SK-N-SH treated with all-trans-retinoic acid at 6 μM for 48 hours (cell line): ENCODE measurements at regions not wholly inside any gene's neighbourhood (a gene's known extent, or its start where the extent isn't known, plus 50 kb on each side); places are given as distances from the start of the nearest gene placed in this dataset.

ENCODE experiments used
- ATAC-seq: fragments of 200-7000 bp; cut with Tn5 transposase; 3 replicates; pipeline ENCODE4 v1.9.1; 2020; ENCODE audit warnings: mild to moderate bottlenecking, moderate library complexity
- ARNTL ChIP-seq: fragments of 450-650 bp; formaldehyde crosslinking; IDR thresholded peaks from 2 replicates; pipeline ENCODE4 v1.5.0; 2020; ENCODE audit warnings: low read depth, mild to moderate bottlenecking, moderate library complexity, borderline replicate concordance
- CREB5 ChIP-seq: fragments of 250-450 bp; sonication (Bioruptor Pico); IDR thresholded peaks from 2 replicates; pipeline ENCODE4 v1.5.1; 2020; ENCODE audit warnings: low read depth, mild to moderate bottlenecking, moderate library complexity
- CSDC2 ChIP-seq: fragments of 250-450 bp; sonication (Bioruptor Pico); IDR thresholded peaks from 2 replicates; pipeline ENCODE4 v1.5.0; 2020; ENCODE audit warnings: mild to moderate bottlenecking, moderate library complexity
- ESRRG ChIP-seq: fragments of 250-450 bp; sonication (Bioruptor Pico); IDR thresholded peaks from 2 replicates; pipeline ENCODE4 v1.6.1; 2021; ENCODE audit warnings: mild to moderate bottlenecking
- GLIS3 ChIP-seq: fragments of 250-450 bp; sonication (Bioruptor Pico); IDR thresholded peaks from 2 replicates; pipeline ENCODE4 v1.5.0; 2020; ENCODE audit warnings: mild to moderate bottlenecking, moderate library complexity
- ISL1 ChIP-seq: fragments of 250-450 bp; sonication (Bioruptor Pico); IDR thresholded peaks from 2 replicates; pipeline ENCODE4 v2.1.2; 2022; ENCODE audit warnings: mild to moderate bottlenecking, moderate library complexity
- OSR1 ChIP-seq: fragments of 250-450 bp; sonication (Bioruptor Pico); IDR thresholded peaks from 2 replicates; pipeline ENCODE4 v1.8.0; 2022; ENCODE audit warnings: moderate library complexity, mild to moderate bottlenecking, inconsistent platforms
- PATZ1 ChIP-seq: fragments of 250-450 bp; sonication (Bioruptor Pico); IDR thresholded peaks from 2 replicates; pipeline ENCODE4 v1.8.0; 2020; ENCODE audit warnings: mild to moderate bottlenecking, moderate library complexity, borderline replicate concordance
- POU6F1 ChIP-seq: fragments of 250-450 bp; sonication (Bioruptor Pico); IDR thresholded peaks from 2 replicates; pipeline ENCODE4 v1.8.0; 2021; ENCODE audit warnings: low read depth, mild to moderate bottlenecking, moderate library complexity, borderline replicate concordance
- PPARA ChIP-seq: fragments of 250-450 bp; sonication (Bioruptor Pico); IDR thresholded peaks from 2 replicates; pipeline ENCODE4 v1.5.0; 2020; ENCODE audit warnings: mild to moderate bottlenecking, borderline replicate concordance
- SNAI2 ChIP-seq: fragments of 250-450 bp; sonication (Bioruptor Pico); IDR thresholded peaks from 2 replicates; pipeline ENCODE4 v1.5.0; 2020; ENCODE audit warnings: mild to moderate bottlenecking, moderate library complexity
- TCF4 ChIP-seq: fragments of 250-450 bp; sonication (Bioruptor Pico); IDR thresholded peaks from 2 replicates; pipeline ENCODE4 v1.8.0; 2021; ENCODE audit warnings: mild to moderate bottlenecking, moderate library complexity, borderline replicate concordance
- TOX ChIP-seq: fragments of 250-450 bp; sonication (Bioruptor Pico); IDR thresholded peaks from 2 replicates; pipeline ENCODE4 v1.8.0; 2021; ENCODE audit warnings: mild to moderate bottlenecking, moderate library complexity, borderline replicate concordance
- ZC3H10 ChIP-seq: fragments of 250-450 bp; sonication (Bioruptor Pico); IDR thresholded peaks from 2 replicates; pipeline ENCODE4 v1.5.1; 2021; ENCODE audit warnings: mild to moderate bottlenecking, moderate library complexity
- ZFP3 ChIP-seq: fragments of 250-450 bp; sonication (Bioruptor Pico); IDR thresholded peaks from 2 replicates; pipeline ENCODE4 v1.5.0; 2020; ENCODE audit warnings: mild to moderate bottlenecking, moderate library complexity
- ZFP30 ChIP-seq: fragments of 450-650 bp; formaldehyde crosslinking; IDR thresholded peaks from 2 replicates; pipeline ENCODE4 v1.5.0; 2022; ENCODE audit warnings: mild to moderate bottlenecking, moderate library complexity
- ZNF70 ChIP-seq: fragments of 450-650 bp; formaldehyde crosslinking; IDR thresholded peaks from 2 replicates; pipeline ENCODE4 v1.5.0; 2020; ENCODE audit warnings: mild to moderate bottlenecking, moderate library complexity
- ZNF8 ChIP-seq: fragments of 450-650 bp; formaldehyde crosslinking; IDR thresholded peaks from 2 replicates; pipeline ENCODE4 v1.5.0; 2020; ENCODE audit warnings: mild to moderate bottlenecking, moderate library complexity
- TF ChIP-seq, protein P1 (sequence below): fragments of 250-450 bp; sonication (Bioruptor Pico); IDR thresholded peaks from 2 replicates; pipeline ENCODE4 v1.5.0; 2020; ENCODE audit warnings: mild to moderate bottlenecking, moderate library complexity
- TF ChIP-seq, protein P2 (sequence below): fragments of 250-450 bp; sonication (Bioruptor Pico); IDR thresholded peaks from 2 replicates; pipeline ENCODE4 v1.5.1; 2021; ENCODE audit warnings: mild to moderate bottlenecking, moderate library complexity

DNA sequence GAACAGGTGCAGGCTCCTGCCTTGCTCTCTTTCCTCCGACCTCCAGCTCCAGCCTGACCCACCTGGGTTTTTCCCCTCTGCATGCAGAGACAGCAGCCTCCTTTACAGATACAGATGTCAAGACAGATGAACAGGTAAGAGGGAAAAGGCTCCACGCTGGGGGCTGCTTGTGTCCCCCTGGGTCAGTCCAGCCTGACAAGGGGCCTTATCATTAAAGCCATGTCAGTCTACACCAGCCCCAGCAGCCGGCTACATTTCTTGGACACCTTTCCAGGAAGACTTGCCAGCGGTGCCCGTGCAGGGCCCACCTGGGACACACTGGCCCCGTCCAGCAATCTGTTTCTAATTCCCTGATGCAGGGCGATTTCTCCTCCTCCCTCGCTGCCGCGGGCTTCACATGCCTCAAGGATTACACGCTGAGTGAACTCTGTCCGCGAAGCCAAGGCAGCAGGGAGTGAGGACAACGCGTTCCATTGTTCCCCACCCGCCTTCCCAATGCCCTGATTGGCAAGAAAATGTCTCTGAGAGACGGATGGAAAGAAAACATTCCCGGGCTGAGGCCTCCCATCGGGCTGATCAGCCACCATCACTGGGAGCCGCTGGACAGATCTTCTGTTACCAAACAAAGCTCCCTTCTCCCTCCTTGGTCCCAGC lies 184.7 kb downstream of the C16orf95 start:
- no peak for ATAC-seq
- TF ChIP-seq ZNF8 (CRISPR knock-in tag) (no peak), CREB5 (CRISPR knock-in tag) (no peak), PPARA (CRISPR knock-in tag) (no peak), ZFP30 (CRISPR knock-in tag) (no peak), SNAI2 (CRISPR knock-in tag) (no peak), ZC3H10 (CRISPR knock-in tag) (no peak), ARNTL (no peak), TCF4 (CRISPR knock-in tag) (no peak), CSDC2 (no peak), GLIS3 (CRISPR knock-in tag) (no peak), ZFP3 (CRISPR knock-in tag) (no peak), TOX (no peak), ISL1 (CRISPR knock-in tag) (no peak), POU6F1 (CRISPR knock-in tag) (no peak), ESRRG (CRISPR knock-in tag) (no peak)
- TF ChIP-seq, protein P1, sequence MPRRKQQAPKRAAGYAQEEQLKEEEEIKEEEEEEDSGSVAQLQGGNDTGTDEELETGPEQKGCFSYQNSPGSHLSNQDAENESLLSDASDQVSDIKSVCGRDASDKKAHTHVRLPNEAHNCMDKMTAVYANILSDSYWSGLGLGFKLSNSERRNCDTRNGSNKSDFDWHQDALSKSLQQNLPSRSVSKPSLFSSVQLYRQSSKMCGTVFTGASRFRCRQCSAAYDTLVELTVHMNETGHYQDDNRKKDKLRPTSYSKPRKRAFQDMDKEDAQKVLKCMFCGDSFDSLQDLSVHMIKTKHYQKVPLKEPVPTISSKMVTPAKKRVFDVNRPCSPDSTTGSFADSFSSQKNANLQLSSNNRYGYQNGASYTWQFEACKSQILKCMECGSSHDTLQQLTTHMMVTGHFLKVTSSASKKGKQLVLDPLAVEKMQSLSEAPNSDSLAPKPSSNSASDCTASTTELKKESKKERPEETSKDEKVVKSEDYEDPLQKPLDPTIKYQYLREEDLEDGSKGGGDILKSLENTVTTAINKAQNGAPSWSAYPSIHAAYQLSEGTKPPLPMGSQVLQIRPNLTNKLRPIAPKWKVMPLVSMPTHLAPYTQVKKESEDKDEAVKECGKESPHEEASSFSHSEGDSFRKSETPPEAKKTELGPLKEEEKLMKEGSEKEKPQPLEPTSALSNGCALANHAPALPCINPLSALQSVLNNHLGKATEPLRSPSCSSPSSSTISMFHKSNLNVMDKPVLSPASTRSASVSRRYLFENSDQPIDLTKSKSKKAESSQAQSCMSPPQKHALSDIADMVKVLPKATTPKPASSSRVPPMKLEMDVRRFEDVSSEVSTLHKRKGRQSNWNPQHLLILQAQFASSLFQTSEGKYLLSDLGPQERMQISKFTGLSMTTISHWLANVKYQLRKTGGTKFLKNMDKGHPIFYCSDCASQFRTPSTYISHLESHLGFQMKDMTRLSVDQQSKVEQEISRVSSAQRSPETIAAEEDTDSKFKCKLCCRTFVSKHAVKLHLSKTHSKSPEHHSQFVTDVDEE = no peak
- TF ChIP-seq, protein P2, sequence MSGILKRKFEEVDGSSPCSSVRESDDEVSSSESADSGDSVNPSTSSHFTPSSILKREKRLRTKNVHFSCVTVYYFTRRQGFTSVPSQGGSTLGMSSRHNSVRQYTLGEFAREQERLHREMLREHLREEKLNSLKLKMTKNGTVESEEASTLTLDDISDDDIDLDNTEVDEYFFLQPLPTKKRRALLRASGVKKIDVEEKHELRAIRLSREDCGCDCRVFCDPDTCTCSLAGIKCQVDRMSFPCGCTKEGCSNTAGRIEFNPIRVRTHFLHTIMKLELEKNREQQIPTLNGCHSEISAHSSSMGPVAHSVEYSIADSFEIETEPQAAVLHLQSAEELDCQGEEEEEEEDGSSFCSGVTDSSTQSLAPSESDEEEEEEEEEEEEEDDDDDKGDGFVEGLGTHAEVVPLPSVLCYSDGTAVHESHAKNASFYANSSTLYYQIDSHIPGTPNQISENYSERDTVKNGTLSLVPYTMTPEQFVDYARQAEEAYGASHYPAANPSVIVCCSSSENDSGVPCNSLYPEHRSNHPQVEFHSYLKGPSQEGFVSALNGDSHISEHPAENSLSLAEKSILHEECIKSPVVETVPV (CRISPR knock-in tag) = no peak

GRCh38 chr16:87133112-87133850 lies 183.9 kb downstream of the C16orf95 start:
- no peak for TF ChIP-seq ZNF8 (CRISPR knock-in tag)
- no peak for TF ChIP-seq SNAI2 (CRISPR knock-in tag)
- TF ChIP-seq ZFP3 (CRISPR knock-in tag) = no peak
- TF ChIP-seq ZNF70 = no peak
- TF ChIP-seq CREB5 (CRISPR knock-in tag) = no peak
- no peak for TF ChIP-seq TOX
- no peak for TF ChIP-seq OSR1 (CRISPR knock-in tag)
- no peak for TF ChIP-seq TCF4 (CRISPR knock-in tag)
- TF ChIP-seq PATZ1 (CRISPR knock-in tag) = no peak
- no peak for TF ChIP-seq ARNTL
- TF ChIP-seq PPARA (CRISPR knock-in tag) = no peak
- TF ChIP-seq, protein P1 = no peak
- ATAC-seq = no peak
